ENCODE measurements at regions not wholly inside any gene's neighbourhood (a gene's known extent, or its start where the extent isn't known, plus 50 kb on each side); places are given as distances from the start of the nearest gene placed in this dataset.

- peaks cover 10% of the 10 kb centered on the region for H3K9me3 Mint-ChIP-seq
- TF ChIP-seq EZH2 (IDR thresholded peaks at IDR 0.05) = no peak
- TF ChIP-seq EZH2phosphoT487 (IDR thresholded peaks at IDR 0.05) = no peak
- no peak for TF ChIP-seq CTCF (IDR thresholded peaks at IDR 0.05)
- Histone ChIP-seq H3F3A (ENCODE audit: low read depth) (no peaks in the 10 kb centered on the region), H3K4me2 (no peak overlapping the region), H3K79me2 (ENCODE audit: low read depth) (no peaks in the 10 kb centered on the region), H3K36me3 (no peaks in the 10 kb centered on the region), H3K4me3 (no peak overlapping the region), H3K9ac (no peak overlapping the region), H2AFZ (replicated peaks) (no peak overlapping the region), H3K27me3 (no peaks in the 10 kb centered on the region), H3K4me1 (no peaks in the 10 kb centered on the region), H4K20me1 (ENCODE audit: low read depth) (no peaks in the 10 kb centered on the region), H3K9me3 (ENCODE audit: low read depth) (no peaks in the 10 kb centered on the region), H3K27ac (no peak overlapping the region)
- DNase-seq (ENCODE audit: low spot score) = no peak
- no peak overlapping the region for H3K4me3 Mint-ChIP-seq
- peaks cover 12% of the 10 kb centered on the region for H3K4me1 Mint-ChIP-seq
- no peak overlapping the region for H3K27ac Mint-ChIP-seq
- peaks cover 2% of the 10 kb centered on the region for H3K27me3 Mint-ChIP-seq (ENCODE audit: insufficient read depth, low read depth)
- H3K36me3 Mint-ChIP-seq = no peaks in the 10 kb centered on the region
Observed at GRCh38 chr4:13849778-13850177, 222.3 kb upstream of the BOD1L1 start.

GRCh38 chr4:13851085-13851940, 223.8 kb upstream of the BOD1L1 start:
- Histone ChIP-seq H3K4me2 (no peak overlapping the region), H3K4me1 (no peaks in the 10 kb centered on the region), H2AFZ (replicated peaks) (no peak overlapping the region), H3K9me3 (ENCODE audit: low read depth) (no peaks in the 10 kb centered on the region), H3K27me3 (no peaks in the 10 kb centered on the region), H3K79me2 (ENCODE audit: low read depth) (no peaks in the 10 kb centered on the region), H3F3A (ENCODE audit: low read depth) (no peaks in the 10 kb centered on the region), H3K9ac (no peak overlapping the region), H3K36me3 (no peaks in the 10 kb centered on the region), H3K27ac (no peak overlapping the region), H3K4me3 (no peak overlapping the region), H4K20me1 (ENCODE audit: low read depth) (no peaks in the 10 kb centered on the region)
- Mint-ChIP-seq H3K36me3 (no peaks in the 10 kb centered on the region), H3K27ac (no peak overlapping the region), H3K4me1 (no peaks in the 10 kb centered on the region), H3K9me3 (peaks cover 15% of the 10 kb centered on the region), H3K27me3 (ENCODE audit: insufficient read depth, low read depth) (peaks cover 2% of the 10 kb centered on the region), H3K4me3 (no peak overlapping the region)
- TF ChIP-seq CTCF (IDR thresholded peaks at IDR 0.05) (no peak), EZH2 (IDR thresholded peaks at IDR 0.05) (no peak), EZH2phosphoT487 (IDR thresholded peaks at IDR 0.05) (no peak)
- no peak for DNase-seq (ENCODE audit: low spot score)

GRCh38 chr4:13852411-13852810, 224.9 kb upstream of the BOD1L1 start:
- DNase-seq (ENCODE audit: low spot score) = no peak
- Mint-ChIP-seq H3K4me3 (no peak overlapping the region), H3K9me3 (peaks cover 15% of the 10 kb centered on the region), H3K4me1 (no peaks in the 10 kb centered on the region), H3K27me3 (ENCODE audit: insufficient read depth, low read depth) (peaks cover 2% of the 10 kb centered on the region), H3K27ac (no peak overlapping the region), H3K36me3 (no peaks in the 10 kb centered on the region)
- H3K4me2 ChIP-seq = no peak overlapping the region
- H3K4me3 ChIP-seq = no peak overlapping the region
- H3K4me1 ChIP-seq = no peaks in the 10 kb centered on the region
- H3F3A ChIP-seq (ENCODE audit: low read depth) = no peaks in the 10 kb centered on the region
- no peak overlapping the region for H2AFZ ChIP-seq (replicated peaks)
- no peaks in the 10 kb centered on the region for H3K36me3 ChIP-seq
- H3K79me2 ChIP-seq (ENCODE audit: low read depth) = no peaks in the 10 kb centered on the region
- H4K20me1 ChIP-seq (ENCODE audit: low read depth) = no peaks in the 10 kb centered on the region
- no peaks in the 10 kb centered on the region for H3K27me3 ChIP-seq
- no peaks in the 10 kb centered on the region for H3K9me3 ChIP-seq (ENCODE audit: low read depth)
- TF ChIP-seq EZH2phosphoT487 (IDR thresholded peaks at IDR 0.05) (no peak), CTCF (IDR thresholded peaks at IDR 0.05) (no peak), EZH2 (IDR thresholded peaks at IDR 0.05) (no peak)
- H3K9ac ChIP-seq = no peak overlapping the region
- H3K27ac ChIP-seq = no peak overlapping the region
